HEK293 (cell line): ENCODE measurements at regions not wholly inside any gene's neighbourhood (a gene's known extent, or its start where the extent isn't known, plus 50 kb on each side); places are given as distances from the start of the nearest gene placed in this dataset.

Experiments used
- CTCF ChIA-PET: fragments of 350-600 bp; formaldehyde crosslinking; extraction: SDS; loops from one replicate; lab custom pipeline; 2021; ENCODE audit warnings: antibody characterized with exemption; lab: Yijun Ruan, JAX
- POLR2A ChIA-PET: fragments of 300-600 bp; formaldehyde crosslinking; extraction: SDS; loops from one replicate; lab custom pipeline; 2020; ENCODE audit warnings: antibody characterized with exemption, inconsistent platforms; lab: Yijun Ruan, JAX
- H3K27ac ChIP-seq: fragments of 200-500 bp; sonication (Bioruptor generic); 2 replicates; pipeline ENCODE4 v1.5.1; 2014; ENCODE audit warnings: low read depth, low read length, control low read depth, inconsistent platforms; ENCODE audit errors: extremely low read depth
- H3K36me3 ChIP-seq, 2 experiments: fragments of 200-500 bp in 1 of 2; sonication (Bioruptor generic) in 1 of 2; 1 replicate in 1 of 2; 2 replicates in 1 of 2; pipeline ENCODE4 v1.5.1; 2014 to 2017; ENCODE audit warnings: inconsistent platforms in 2 of 2, low read length in 2 of 2; ENCODE audit not compliant: control insufficient read depth in 2 of 2, insufficient read depth in 1 of 2
- H3K4me1 ChIP-seq: fragments of 200-500 bp; sonication (Bioruptor generic); 2 replicates; pipeline ENCODE4 v1.5.1; 2014; ENCODE audit warnings: mild to moderate bottlenecking, low read length, inconsistent platforms; ENCODE audit not compliant: control insufficient read depth, insufficient read depth
- H3K4me3 ChIP-seq: 2 replicates; pipeline ENCODE4 v1.5.1; 2011; ENCODE audit warnings: low read depth, mild to moderate bottlenecking, control low read depth, low read length, moderate library complexity
- H3K9me3 ChIP-seq: fragments of 200-500 bp; sonication (Bioruptor generic); 2 replicates; pipeline ENCODE4 v1.5.1; 2014; ENCODE audit warnings: low read depth, low read length, inconsistent platforms; ENCODE audit not compliant: control insufficient read depth, insufficient read depth
- GLIS2 ChIP-seq: fragments of 450-650 bp; formaldehyde crosslinking; IDR thresholded peaks from 2 replicates; pipeline ENCODE4 v1.5.1; 2016; ENCODE audit warnings: missing biosample characterization, missing genetic modification characterization
- SP3 ChIP-seq: fragments of 450-650 bp; formaldehyde crosslinking; IDR thresholded peaks from 2 replicates; pipeline ENCODE4 v1.5.1; 2016; ENCODE audit warnings: missing biosample characterization, missing genetic modification characterization
- ZNF16 ChIP-seq: fragments of 450-650 bp; formaldehyde crosslinking; IDR thresholded peaks from 2 replicates; pipeline ENCODE4 v1.5.1; 2016; ENCODE audit warnings: low read depth, missing biosample characterization, missing genetic modification characterization
- ZNF169 ChIP-seq: fragments of 450-650 bp; formaldehyde crosslinking; IDR thresholded peaks from 2 replicates; pipeline ENCODE4 v1.5.1; 2016; ENCODE audit warnings: missing biosample characterization, missing genetic modification characterization
- ZNF335 ChIP-seq: fragments of 450-650 bp; formaldehyde crosslinking; conservative IDR thresholded peaks from 2 replicates; pipeline ENCODE4 v1.5.1; 2016; ENCODE audit warnings: missing biosample characterization, missing genetic modification characterization
- ZNF404 ChIP-seq: fragments of 450-650 bp; formaldehyde crosslinking; IDR thresholded peaks from 2 replicates; pipeline ENCODE4 v1.5.1; 2017; ENCODE audit warnings: missing biosample characterization, missing genetic modification characterization
- ZNF423 ChIP-seq: fragments of 450-650 bp; formaldehyde crosslinking; IDR thresholded peaks from 2 replicates; pipeline ENCODE4 v1.5.1; 2016; ENCODE audit warnings: missing biosample characterization, missing genetic modification characterization
- ZNF514 ChIP-seq: fragments of 450-650 bp; formaldehyde crosslinking; IDR thresholded peaks from 2 replicates; pipeline ENCODE4 v1.5.1; 2016; ENCODE audit warnings: missing biosample characterization, missing genetic modification characterization
- ZNF658 ChIP-seq: fragments of 450-650 bp; formaldehyde crosslinking; IDR thresholded peaks from 2 replicates; pipeline ENCODE4; 2016; ENCODE audit warnings: missing biosample characterization, missing genetic modification characterization
- ZNF747 ChIP-seq: fragments of 450-650 bp; formaldehyde crosslinking; IDR thresholded peaks from 2 replicates; pipeline ENCODE4 v1.5.1; 2016; ENCODE audit warnings: missing biosample characterization, missing genetic modification characterization
- ZNF791 ChIP-seq: fragments of 450-650 bp; formaldehyde crosslinking; IDR thresholded peaks from 2 replicates; pipeline ENCODE4 v1.5.1; 2016; ENCODE audit warnings: missing biosample characterization, missing genetic modification characterization
- TF ChIP-seq, protein P1 (sequence below): fragments of 450-650 bp; formaldehyde crosslinking; IDR thresholded peaks from 2 replicates; pipeline ENCODE4 v1.5.1; 2016; ENCODE audit warnings: missing biosample characterization, missing genetic modification characterization
- TF ChIP-seq, protein P2 (sequence below): fragments of 450-650 bp; formaldehyde crosslinking; IDR thresholded peaks from 2 replicates; pipeline ENCODE4 v1.5.1; 2016; ENCODE audit warnings: missing biosample characterization, missing genetic modification characterization, borderline replicate concordance
- TF ChIP-seq, protein P3 (sequence below): fragments of 450-650 bp; formaldehyde crosslinking; IDR thresholded peaks from 2 replicates; pipeline ENCODE4 v1.5.0; 2017; ENCODE audit warnings: missing biosample characterization, missing genetic modification characterization, borderline replicate concordance
- TF ChIP-seq, protein P4 (sequence below): fragments of 450-650 bp; formaldehyde crosslinking; IDR thresholded peaks from 2 replicates; pipeline ENCODE4 v1.5.1; 2017; ENCODE audit warnings: missing biosample characterization, missing genetic modification characterization
- TF ChIP-seq, protein P5 (sequence below): fragments of 450-650 bp; formaldehyde crosslinking; IDR thresholded peaks from 2 replicates; pipeline ENCODE4 v1.5.1; 2016; ENCODE audit warnings: missing biosample characterization, missing genetic modification characterization
- TF ChIP-seq, protein P6 (sequence below): sonication (generic); formaldehyde crosslinking; IDR thresholded peaks from 2 replicates; pipeline ENCODE4 v1.8.1; 2022; ENCODE audit warnings: mild to moderate bottlenecking, moderate library complexity, missing genetic modification reagents
- TF ChIP-seq, protein P7 (sequence below): fragments of 450-650 bp; formaldehyde crosslinking; IDR thresholded peaks from 2 replicates; pipeline ENCODE4 v1.5.1; 2016; ENCODE audit warnings: missing biosample characterization, missing genetic modification characterization
- TF ChIP-seq, protein P8 (sequence below): fragments of 450-650 bp; formaldehyde crosslinking; IDR thresholded peaks from 2 replicates; pipeline ENCODE4 v1.5.1; 2016; ENCODE audit warnings: missing biosample characterization, missing genetic modification characterization, low read depth
- TF ChIP-seq, protein P9 (sequence below): fragments of 450-650 bp; formaldehyde crosslinking; IDR thresholded peaks from 2 replicates; pipeline ENCODE4 v1.5.1; 2016; ENCODE audit warnings: missing biosample characterization, missing genetic modification characterization

DNA sequence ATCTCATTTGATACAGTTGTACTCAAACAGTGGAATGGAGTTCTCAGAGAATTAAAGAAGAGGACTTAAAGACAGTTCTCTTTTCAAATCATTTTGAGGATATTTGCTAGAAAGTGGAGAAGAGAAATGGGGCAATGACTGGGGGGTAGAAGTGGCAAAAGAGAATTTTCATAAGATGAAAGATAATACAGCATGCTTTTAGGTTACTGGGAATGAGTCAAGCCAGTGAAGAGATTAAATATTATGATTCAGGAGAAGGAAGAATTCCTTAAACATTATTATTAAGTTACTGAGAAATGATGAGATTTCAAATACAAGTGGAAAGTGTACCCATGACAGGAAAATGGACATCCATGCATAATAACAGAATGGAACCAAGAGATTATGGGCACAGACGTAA lies 219.0 kb upstream of the DKK2 start (continued):
- TF ChIP-seq, protein P1, sequence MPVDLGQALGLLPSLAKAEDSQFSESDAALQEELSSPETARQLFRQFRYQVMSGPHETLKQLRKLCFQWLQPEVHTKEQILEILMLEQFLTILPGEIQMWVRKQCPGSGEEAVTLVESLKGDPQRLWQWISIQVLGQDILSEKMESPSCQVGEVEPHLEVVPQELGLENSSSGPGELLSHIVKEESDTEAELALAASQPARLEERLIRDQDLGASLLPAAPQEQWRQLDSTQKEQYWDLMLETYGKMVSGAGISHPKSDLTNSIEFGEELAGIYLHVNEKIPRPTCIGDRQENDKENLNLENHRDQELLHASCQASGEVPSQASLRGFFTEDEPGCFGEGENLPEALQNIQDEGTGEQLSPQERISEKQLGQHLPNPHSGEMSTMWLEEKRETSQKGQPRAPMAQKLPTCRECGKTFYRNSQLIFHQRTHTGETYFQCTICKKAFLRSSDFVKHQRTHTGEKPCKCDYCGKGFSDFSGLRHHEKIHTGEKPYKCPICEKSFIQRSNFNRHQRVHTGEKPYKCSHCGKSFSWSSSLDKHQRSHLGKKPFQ (tag by site-specific recombination): no peak
- TF ChIP-seq GLIS2: no peak

DNA sequence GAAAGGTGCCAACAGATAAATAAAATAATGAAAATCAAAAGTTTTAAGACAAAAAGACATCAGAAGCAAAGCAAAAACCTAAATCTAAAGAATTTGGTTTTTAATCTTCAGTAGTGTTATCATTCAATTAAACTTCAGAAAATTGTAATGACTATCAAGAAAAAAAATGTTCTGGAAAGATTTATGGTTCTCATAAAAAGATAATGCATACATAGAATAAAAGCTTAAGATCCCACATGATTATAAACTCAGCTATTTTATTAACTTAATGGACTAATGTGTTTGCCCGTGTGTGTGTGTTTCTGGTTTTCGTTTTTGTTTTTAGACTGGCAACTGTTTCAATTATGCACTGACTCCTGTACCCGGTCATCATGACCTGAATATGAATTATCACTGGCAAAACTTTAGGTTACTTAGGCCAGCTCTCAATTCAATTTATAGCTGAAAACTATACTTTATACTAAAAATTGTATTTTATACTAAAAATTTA lies 217.5 kb upstream of the DKK2 start:
- CTCF ChIA-PET: no interaction called here
- H3K27ac ChIP-seq: no peak overlapping the region
- TF ChIP-seq, protein P2, sequence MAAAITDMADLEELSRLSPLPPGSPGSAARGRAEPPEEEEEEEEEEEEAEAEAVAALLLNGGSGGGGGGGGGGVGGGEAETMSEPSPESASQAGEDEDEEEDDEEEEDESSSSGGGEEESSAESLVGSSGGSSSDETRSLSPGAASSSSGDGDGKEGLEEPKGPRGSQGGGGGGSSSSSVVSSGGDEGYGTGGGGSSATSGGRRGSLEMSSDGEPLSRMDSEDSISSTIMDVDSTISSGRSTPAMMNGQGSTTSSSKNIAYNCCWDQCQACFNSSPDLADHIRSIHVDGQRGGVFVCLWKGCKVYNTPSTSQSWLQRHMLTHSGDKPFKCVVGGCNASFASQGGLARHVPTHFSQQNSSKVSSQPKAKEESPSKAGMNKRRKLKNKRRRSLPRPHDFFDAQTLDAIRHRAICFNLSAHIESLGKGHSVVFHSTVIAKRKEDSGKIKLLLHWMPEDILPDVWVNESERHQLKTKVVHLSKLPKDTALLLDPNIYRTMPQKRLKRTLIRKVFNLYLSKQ (tag by site-specific recombination): no peak
- TF ChIP-seq ZNF169 (no peak), ZNF514 (tag by site-specific recombination) (no peak)
- POLR2A ChIA-PET: no interaction called here
- no peaks in the 10 kb centered on the region for H3K36me3 ChIP-seq
- H3K4me3 ChIP-seq: no peak overlapping the region
- H3K4me1 ChIP-seq: no peaks in the 10 kb centered on the region
- no peaks in the 10 kb centered on the region for H3K9me3 ChIP-seq

DNA sequence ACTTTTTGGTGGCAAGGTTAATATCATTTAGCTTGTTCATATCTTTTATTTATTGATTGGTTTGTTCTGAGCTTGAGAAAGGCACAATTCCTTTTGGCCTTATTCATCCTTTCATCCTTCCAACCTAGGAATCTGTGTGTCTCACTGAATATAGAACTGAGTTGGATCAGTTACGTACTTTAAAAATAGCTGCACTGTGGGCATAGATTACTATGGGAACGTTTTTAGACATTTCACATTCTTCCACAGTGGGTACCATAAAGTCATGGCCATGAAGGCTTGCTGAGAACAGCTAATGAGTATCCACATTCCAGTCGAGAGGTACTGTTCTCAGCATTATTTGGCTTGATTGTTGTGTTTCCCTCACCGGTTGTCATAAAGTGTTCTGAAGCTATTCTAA lies 217.0 kb upstream of the DKK2 start:
- POLR2A ChIA-PET: no interaction called here
- H3K9me3 ChIP-seq: no peaks in the 10 kb centered on the region
- CTCF ChIA-PET: no interaction called here
- TF ChIP-seq, protein P3, sequence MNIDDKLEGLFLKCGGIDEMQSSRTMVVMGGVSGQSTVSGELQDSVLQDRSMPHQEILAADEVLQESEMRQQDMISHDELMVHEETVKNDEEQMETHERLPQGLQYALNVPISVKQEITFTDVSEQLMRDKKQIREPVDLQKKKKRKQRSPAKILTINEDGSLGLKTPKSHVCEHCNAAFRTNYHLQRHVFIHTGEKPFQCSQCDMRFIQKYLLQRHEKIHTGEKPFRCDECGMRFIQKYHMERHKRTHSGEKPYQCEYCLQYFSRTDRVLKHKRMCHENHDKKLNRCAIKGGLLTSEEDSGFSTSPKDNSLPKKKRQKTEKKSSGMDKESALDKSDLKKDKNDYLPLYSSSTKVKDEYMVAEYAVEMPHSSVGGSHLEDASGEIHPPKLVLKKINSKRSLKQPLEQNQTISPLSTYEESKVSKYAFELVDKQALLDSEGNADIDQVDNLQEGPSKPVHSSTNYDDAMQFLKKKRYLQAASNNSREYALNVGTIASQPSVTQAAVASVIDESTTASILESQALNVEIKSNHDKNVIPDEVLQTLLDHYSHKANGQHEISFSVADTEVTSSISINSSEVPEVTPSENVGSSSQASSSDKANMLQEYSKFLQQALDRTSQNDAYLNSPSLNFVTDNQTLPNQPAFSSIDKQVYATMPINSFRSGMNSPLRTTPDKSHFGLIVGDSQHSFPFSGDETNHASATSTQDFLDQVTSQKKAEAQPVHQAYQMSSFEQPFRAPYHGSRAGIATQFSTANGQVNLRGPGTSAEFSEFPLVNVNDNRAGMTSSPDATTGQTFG (tag by site-specific recombination): no peak
- TF ChIP-seq SP3: no peak
- no peak for TF ChIP-seq ZNF16
- TF ChIP-seq, protein P4, sequence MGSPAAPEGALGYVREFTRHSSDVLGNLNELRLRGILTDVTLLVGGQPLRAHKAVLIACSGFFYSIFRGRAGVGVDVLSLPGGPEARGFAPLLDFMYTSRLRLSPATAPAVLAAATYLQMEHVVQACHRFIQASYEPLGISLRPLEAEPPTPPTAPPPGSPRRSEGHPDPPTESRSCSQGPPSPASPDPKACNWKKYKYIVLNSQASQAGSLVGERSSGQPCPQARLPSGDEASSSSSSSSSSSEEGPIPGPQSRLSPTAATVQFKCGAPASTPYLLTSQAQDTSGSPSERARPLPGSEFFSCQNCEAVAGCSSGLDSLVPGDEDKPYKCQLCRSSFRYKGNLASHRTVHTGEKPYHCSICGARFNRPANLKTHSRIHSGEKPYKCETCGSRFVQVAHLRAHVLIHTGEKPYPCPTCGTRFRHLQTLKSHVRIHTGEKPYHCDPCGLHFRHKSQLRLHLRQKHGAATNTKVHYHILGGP: no peak
- TF ChIP-seq ZNF791 (tag by site-specific recombination): no peak
- TF ChIP-seq, protein P5, sequence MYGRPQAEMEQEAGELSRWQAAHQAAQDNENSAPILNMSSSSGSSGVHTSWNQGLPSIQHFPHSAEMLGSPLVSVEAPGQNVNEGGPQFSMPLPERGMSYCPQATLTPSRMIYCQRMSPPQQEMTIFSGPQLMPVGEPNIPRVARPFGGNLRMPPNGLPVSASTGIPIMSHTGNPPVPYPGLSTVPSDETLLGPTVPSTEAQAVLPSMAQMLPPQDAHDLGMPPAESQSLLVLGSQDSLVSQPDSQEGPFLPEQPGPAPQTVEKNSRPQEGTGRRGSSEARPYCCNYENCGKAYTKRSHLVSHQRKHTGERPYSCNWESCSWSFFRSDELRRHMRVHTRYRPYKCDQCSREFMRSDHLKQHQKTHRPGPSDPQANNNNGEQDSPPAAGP: no peak
- TF ChIP-seq ZNF335: no peak
- no peak for TF ChIP-seq ZNF747 (tag by site-specific recombination)
- TF ChIP-seq, protein P6, sequence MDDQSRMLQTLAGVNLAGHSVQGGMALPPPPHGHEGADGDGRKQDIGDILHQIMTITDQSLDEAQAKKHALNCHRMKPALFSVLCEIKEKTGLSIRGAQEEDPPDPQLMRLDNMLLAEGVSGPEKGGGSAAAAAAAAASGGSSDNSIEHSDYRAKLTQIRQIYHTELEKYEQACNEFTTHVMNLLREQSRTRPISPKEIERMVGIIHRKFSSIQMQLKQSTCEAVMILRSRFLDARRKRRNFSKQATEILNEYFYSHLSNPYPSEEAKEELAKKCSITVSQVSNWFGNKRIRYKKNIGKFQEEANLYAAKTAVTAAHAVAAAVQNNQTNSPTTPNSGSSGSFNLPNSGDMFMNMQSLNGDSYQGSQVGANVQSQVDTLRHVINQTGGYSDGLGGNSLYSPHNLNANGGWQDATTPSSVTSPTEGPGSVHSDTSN (CRISPR knock-in tag): no peak
- TF ChIP-seq, protein P7, sequence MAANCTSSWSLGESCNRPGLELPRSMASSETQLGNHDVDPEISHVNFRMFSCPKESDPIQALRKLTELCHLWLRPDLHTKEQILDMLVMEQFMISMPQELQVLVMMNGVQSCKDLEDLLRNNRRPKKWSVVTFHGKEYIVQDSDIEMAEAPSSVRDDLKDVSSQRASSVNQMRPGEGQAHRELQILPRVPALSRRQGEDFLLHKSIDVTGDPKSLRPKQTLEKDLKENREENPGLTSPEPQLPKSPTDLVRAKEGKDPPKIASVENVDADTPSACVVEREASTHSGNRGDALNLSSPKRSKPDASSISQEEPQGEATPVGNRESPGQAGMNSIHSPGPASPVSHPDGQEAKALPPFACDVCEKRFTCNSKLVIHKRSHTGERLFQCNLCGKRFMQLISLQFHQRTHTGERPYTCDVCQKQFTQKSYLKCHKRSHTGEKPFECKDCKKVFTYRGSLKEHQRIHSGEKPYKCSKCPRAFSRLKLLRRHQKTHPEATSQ (tag by site-specific recombination): no peak
- no peak for TF ChIP-seq ZNF423
- TF ChIP-seq, protein P8, sequence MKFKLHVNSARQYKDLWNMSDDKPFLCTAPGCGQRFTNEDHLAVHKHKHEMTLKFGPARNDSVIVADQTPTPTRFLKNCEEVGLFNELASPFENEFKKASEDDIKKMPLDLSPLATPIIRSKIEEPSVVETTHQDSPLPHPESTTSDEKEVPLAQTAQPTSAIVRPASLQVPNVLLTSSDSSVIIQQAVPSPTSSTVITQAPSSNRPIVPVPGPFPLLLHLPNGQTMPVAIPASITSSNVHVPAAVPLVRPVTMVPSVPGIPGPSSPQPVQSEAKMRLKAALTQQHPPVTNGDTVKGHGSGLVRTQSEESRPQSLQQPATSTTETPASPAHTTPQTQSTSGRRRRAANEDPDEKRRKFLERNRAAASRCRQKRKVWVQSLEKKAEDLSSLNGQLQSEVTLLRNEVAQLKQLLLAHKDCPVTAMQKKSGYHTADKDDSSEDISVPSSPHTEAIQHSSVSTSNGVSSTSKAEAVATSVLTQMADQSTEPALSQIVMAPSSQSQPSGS (tag by site-specific recombination): no peak
- no peak for TF ChIP-seq ZNF658 (tag by site-specific recombination)
- TF ChIP-seq ZNF404 (tag by site-specific recombination): no peak
- TF ChIP-seq, protein P9, sequence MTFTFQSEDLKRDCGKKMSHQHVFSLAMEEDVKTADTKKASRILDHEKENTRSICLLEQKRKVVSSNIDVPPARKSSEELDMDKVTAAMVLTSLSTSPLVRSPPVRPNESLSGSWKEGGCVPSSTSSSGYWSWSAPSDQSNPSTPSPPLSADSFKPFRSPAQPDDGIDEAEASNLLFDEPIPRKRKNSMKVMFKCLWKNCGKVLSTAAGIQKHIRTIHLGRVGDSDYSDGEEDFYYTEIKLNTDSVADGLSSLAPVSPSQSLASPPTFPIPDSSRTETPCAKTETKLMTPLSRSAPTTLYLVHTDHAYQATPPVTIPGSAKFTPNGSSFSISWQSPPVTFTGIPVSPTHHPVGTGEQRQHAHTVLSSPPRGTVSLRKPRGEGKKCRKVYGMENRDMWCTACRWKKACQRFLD (tag by site-specific recombination): no peak

More for the DNA sequence above, 217.0 kb upstream of the DKK2 start:
- no peak overlapping the region for H3K4me3 ChIP-seq
- no peak overlapping the region for H3K27ac ChIP-seq
- H3K36me3 ChIP-seq: no peaks in the 10 kb centered on the region
- H3K4me1 ChIP-seq: no peaks in the 10 kb centered on the region
